ENCODE measurements at regions not wholly inside any gene's neighbourhood (a gene's known extent, or its start where the extent isn't known, plus 50 kb on each side); places are given as distances from the start of the nearest gene placed in this dataset.

DNA sequence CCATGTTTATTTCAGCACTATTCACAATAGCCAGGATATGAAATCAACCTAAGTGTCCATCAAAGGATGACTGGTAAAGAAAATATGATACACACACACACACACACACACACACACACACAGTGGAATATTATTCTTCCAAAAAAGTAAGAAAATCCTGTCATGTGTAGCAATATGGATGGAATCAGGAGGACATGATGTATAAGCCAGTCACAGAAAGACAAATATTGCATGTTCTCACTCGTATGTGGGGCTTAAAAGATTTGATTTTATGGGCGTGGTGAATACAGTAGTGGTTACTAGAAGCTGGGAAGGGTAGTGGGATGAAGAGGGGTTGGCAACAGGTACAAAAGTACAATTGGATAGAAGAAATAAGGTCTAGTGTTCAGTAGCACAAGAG is 207.0 kb upstream of the PRDM1 start (continued):
- TF ChIP-seq, protein P1, sequence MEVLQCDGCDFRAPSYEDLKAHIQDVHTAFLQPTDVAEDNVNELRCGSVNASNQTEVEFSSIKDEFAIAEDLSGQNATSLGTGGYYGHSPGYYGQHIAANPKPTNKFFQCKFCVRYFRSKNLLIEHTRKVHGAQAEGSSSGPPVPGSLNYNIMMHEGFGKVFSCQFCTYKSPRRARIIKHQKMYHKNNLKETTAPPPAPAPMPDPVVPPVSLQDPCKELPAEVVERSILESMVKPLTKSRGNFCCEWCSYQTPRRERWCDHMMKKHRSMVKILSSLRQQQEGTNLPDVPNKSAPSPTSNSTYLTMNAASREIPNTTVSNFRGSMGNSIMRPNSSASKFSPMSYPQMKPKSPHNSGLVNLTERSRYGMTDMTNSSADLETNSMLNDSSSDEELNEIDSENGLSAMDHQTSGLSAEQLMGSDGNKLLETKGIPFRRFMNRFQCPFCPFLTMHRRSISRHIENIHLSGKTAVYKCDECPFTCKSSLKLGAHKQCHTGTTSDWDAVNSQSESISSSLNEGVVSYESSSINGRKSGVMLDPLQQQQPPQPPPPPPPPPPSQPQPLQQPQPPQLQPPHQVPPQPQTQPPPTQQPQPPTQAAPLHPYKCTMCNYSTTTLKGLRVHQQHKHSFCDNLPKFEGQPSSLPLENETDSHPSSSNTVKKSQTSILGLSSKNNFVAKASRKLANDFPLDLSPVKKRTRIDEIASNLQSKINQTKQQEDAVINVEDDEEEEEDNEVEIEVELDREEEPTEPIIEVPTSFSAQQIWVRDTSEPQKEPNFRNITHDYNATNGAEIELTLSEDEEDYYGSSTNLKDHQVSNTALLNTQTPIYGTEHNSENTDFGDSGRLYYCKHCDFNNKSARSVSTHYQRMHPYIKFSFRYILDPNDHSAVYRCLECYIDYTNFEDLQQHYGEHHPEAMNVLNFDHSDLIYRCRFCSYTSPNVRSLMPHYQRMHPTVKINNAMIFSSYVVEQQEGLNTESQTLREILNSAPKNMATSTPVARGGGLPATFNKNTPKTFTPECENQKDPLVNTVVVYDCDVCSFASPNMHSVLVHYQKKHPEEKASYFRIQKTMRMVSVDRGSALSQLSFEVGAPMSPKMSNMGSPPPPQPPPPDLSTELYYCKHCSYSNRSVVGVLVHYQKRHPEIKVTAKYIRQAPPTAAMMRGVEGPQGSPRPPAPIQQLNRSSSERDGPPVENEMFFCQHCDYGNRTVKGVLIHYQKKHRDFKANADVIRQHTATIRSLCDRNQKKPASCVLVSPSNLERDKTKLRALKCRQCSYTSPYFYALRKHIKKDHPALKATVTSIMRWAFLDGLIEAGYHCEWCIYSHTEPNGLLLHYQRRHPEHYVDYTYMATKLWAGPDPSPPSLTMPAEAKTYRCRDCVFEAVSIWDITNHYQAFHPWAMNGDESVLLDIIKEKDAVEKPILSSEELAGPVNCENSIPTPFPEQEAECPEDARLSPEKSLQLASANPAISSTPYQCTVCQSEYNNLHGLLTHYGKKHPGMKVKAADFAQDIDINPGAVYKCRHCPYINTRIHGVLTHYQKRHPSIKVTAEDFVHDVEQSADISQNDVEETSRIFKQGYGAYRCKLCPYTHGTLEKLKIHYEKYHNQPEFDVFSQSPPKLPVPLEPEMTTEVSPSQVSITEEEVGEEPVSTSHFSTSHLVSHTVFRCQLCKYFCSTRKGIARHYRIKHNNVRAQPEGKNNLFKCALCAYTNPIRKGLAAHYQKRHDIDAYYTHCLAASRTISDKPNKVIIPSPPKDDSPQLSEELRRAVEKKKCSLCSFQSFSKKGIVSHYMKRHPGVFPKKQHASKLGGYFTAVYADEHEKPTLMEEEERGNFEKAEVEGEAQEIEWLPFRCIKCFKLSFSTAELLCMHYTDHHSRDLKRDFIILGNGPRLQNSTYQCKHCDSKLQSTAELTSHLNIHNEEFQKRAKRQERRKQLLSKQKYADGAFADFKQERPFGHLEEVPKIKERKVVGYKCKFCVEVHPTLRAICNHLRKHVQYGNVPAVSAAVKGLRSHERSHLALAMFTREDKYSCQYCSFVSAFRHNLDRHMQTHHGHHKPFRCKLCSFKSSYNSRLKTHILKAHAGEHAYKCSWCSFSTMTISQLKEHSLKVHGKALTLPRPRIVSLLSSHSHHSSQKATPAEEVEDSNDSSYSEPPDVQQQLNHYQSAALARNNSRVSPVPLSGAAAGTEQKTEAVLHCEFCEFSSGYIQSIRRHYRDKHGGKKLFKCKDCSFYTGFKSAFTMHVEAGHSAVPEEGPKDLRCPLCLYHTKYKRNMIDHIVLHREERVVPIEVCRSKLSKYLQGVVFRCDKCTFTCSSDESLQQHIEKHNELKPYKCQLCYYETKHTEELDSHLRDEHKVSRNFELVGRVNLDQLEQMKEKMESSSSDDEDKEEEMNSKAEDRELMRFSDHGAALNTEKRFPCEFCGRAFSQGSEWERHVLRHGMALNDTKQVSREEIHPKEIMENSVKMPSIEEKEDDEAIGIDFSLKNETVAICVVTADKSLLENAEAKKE (CRISPR knock-in tag; IDR thresholded peaks at IDR 0.05): no peak
- TF ChIP-seq ZNF331 (CRISPR knock-in tag; IDR thresholded peaks at IDR 0.05; ENCODE audit: low read depth) (no peak), JUNB (IDR thresholded peaks at IDR 0.05; ENCODE audit: unreplicated experiment) (no peak), CREB1 (CRISPR knock-in tag; IDR thresholded peaks at IDR 0.05; ENCODE audit: low read depth) (no peak), STAT1 (IDR thresholded peaks at IDR 0.05; ENCODE audit: unreplicated experiment) (no peak)
- TF ChIP-seq, protein P2, sequence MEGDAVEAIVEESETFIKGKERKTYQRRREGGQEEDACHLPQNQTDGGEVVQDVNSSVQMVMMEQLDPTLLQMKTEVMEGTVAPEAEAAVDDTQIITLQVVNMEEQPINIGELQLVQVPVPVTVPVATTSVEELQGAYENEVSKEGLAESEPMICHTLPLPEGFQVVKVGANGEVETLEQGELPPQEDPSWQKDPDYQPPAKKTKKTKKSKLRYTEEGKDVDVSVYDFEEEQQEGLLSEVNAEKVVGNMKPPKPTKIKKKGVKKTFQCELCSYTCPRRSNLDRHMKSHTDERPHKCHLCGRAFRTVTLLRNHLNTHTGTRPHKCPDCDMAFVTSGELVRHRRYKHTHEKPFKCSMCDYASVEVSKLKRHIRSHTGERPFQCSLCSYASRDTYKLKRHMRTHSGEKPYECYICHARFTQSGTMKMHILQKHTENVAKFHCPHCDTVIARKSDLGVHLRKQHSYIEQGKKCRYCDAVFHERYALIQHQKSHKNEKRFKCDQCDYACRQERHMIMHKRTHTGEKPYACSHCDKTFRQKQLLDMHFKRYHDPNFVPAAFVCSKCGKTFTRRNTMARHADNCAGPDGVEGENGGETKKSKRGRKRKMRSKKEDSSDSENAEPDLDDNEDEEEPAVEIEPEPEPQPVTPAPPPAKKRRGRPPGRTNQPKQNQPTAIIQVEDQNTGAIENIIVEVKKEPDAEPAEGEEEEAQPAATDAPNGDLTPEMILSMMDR (conservative IDR thresholded peaks at IDR 0.05; ENCODE audit: low read depth in 2 of 2): no peak

DNA sequence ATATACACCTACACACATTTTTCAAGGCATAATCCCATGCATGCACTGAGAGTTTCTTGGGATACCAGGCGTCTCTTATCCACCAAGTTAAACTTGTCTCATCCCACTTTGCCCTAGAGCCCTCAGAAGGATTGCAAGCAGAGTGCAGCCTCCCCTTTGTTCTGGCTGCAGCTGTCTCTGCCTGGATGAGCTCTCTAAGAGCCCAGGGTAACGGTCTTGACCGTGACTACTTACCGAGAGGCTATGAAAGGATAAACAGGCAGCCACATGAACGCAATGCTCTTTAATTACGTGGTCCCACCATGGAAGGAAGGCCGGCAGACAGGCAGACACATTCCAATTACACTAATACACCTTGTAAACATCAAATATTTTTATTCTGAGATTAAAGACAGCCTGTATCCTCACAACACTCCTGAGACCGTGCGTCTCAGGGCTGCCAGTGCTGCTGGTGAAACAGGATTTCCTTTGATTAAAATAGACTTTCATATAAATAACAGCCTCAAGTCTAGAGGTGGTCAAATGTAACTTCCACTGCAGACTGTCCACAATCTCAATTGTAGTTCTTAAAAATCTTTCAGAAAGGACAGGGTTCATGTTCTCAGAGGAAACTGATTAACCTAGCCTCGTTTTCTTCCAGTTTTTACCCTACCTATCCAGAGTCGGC is 210.0 kb upstream of the PRDM1 start:
- Histone ChIP-seq H3K4me1 (ENCODE audit: insufficient read depth) (no peaks in the 10 kb centered on the region), H3K9me2 (ENCODE audit: insufficient read depth) (peaks cover 9% of the 10 kb centered on the region), H3K79me2 (replicated peaks; ENCODE audit: insufficient read depth) (no peaks in the 10 kb centered on the region), H3K4me2 (no peak overlapping the region), H4K20me1 (replicated peaks; ENCODE audit: insufficient read depth) (no peaks in the 10 kb centered on the region), H3K27ac (ENCODE audit: low read depth) (no peak overlapping the region), H3F3A (replicated peaks; ENCODE audit: low read depth) (no peaks in the 10 kb centered on the region), H3K27me3 (ENCODE audit: insufficient read depth) (no peaks in the 10 kb centered on the region), H3K4me3 (no peak overlapping the region), H2AFZ (0 out of 2 replicates have a peak overlapping the region, but pooled peaks have one; percentile 47), H3K36me3 (ENCODE audit: insufficient read depth) (no peaks in the 10 kb centered on the region)
- no peak for TF ChIP-seq EZH2 (IDR thresholded peaks at IDR 0.05; ENCODE audit: low read depth, unreplicated experiment)
- TF ChIP-seq JUNB (IDR thresholded peaks at IDR 0.05; ENCODE audit: unreplicated experiment): no peak
- no peak for TF ChIP-seq EZH2phosphoT487 (IDR thresholded peaks at IDR 0.05; ENCODE audit: unreplicated experiment)
- TF ChIP-seq POLR2AphosphoS5 (IDR thresholded peaks at IDR 0.05; ENCODE audit: low read depth): no peak
- TF ChIP-seq CREB1 (CRISPR knock-in tag; IDR thresholded peaks at IDR 0.05; ENCODE audit: low read depth): no peak
- TF ChIP-seq ZNF331 (CRISPR knock-in tag; IDR thresholded peaks at IDR 0.05; ENCODE audit: low read depth): no peak
- TF ChIP-seq NANOG (IDR thresholded peaks at IDR 0.05; ENCODE audit: borderline replicate concordance): no peak
- Mint-ChIP-seq H3K4me1 (peaks cover 5% of the 10 kb centered on the region), H3K4me3 (no peak overlapping the region), H3K9me3 (no peaks in the 10 kb centered on the region), H3K36me3 (ENCODE audit: low read depth) (no peaks in the 10 kb centered on the region; the same call in 2 of the 3 replicates), H3K27ac (no peak overlapping the region), H3K27me3 (ENCODE audit: insufficient read depth, low read depth, poor library complexity) (no peaks in the 10 kb centered on the region)
- ATAC-seq (peak; percentile 63), DNase-seq (ENCODE audit: low spot score) (no peak)
